Neural cell (in vitro differentiated cells): ENCODE measurements at regions not wholly inside any gene's neighbourhood (a gene's known extent, or its start where the extent isn't known, plus 50 kb on each side); places are given as distances from the start of the nearest gene placed in this dataset.

ENCODE experiments used
- H2AFZ ChIP-seq: fragments of 200-600, 300-800 bp; sonication (generic), shearing (Covaris generic); 2 replicates; pipeline ENCODE4 v1.6.0; 2014; ENCODE audit warnings: low read depth, mild to moderate bottlenecking, antibody characterized with exemption, low read length, moderate library complexity
- H3F3A ChIP-seq: fragments of 200-600 bp; shearing (Covaris generic); 2 replicates; pipeline ENCODE4 v1.6.1; 2016; ENCODE audit warnings: mild to moderate bottlenecking, moderate library complexity, mixed read lengths, antibody characterized with exemption, low read length; ENCODE audit not compliant: insufficient read depth, poor library complexity, severe bottlenecking
- H3K27ac ChIP-seq: fragments of 200-600, 300-800 bp; sonication (generic), shearing (Covaris generic); 2 replicates; pipeline ENCODE4 v1.5.1; 2014; ENCODE audit warnings: mild to moderate bottlenecking, low read length, moderate library complexity
- H3K27me3 ChIP-seq: fragments of 300-800, 200-600 bp; sonication (generic), shearing (Covaris generic); 2 replicates; pipeline ENCODE4 v1.6.0; 2014; ENCODE audit warnings: mild to moderate bottlenecking, low read depth, low read length, moderate library complexity; ENCODE audit not compliant: insufficient read depth
- H3K36me3 ChIP-seq: fragments of 300-800, 200-600 bp; sonication (generic), shearing (Covaris generic); 2 replicates; pipeline ENCODE4 v1.5.1; 2014; ENCODE audit warnings: mild to moderate bottlenecking, antibody characterized with exemption, low read length, moderate library complexity; ENCODE audit not compliant: insufficient read depth
- H3K4me2 ChIP-seq: fragments of 300-800, 200-600 bp; sonication (generic), shearing (Covaris generic); 2 replicates; pipeline ENCODE4 v1.6.0; 2014; ENCODE audit warnings: mild to moderate bottlenecking, low read length
- H3K4me3 ChIP-seq: fragments of 300-800, 200-600 bp; sonication (generic), shearing (Covaris generic); 2 replicates; pipeline ENCODE4 v1.5.1; 2014; ENCODE audit warnings: mild to moderate bottlenecking, low read length, moderate library complexity
- H3K79me2 ChIP-seq: fragments of 200-600 bp; shearing (Covaris generic); replicated peaks from 2 replicates; pipeline ENCODE4 v1.6.0; 2014; ENCODE audit warnings: mild to moderate bottlenecking, low read length, moderate library complexity; ENCODE audit not compliant: insufficient read depth
- H3K9ac ChIP-seq: fragments of 300-800, 200-600 bp; sonication (generic), shearing (Covaris generic); 2 replicates; pipeline ENCODE4 v1.6.1; 2016; ENCODE audit warnings: mild to moderate bottlenecking, low read length, mixed read lengths
- H3K9me2 ChIP-seq: fragments of 200-600 bp; shearing (Covaris generic); 2 replicates; pipeline ENCODE4 v1.6.1; 2016; ENCODE audit warnings: mild to moderate bottlenecking, low read length, mixed read lengths; ENCODE audit not compliant: insufficient read depth
- H3K9me3 ChIP-seq: fragments of 200-600, 300-800 bp; sonication (generic), shearing (Covaris generic); 2 replicates; pipeline ENCODE4 v1.6.1; 2016; ENCODE audit warnings: mild to moderate bottlenecking, mixed run types, low read length, moderate library complexity, mixed read lengths
- H4K20me1 ChIP-seq: fragments of 200-600 bp; shearing (Covaris generic); 2 replicates; pipeline ENCODE4 v1.6.1; 2016; ENCODE audit warnings: mild to moderate bottlenecking, mixed run types; ENCODE audit not compliant: insufficient read depth
- EP300 ChIP-seq: fragments of 450-650 bp; conservative IDR thresholded peaks from 2 replicates; pipeline ENCODE4 v1.6.1; 2014; ENCODE audit warnings: antibody characterized with exemption, mild to moderate bottlenecking, moderate library complexity; ENCODE audit not compliant: poor library complexity, severe bottlenecking
- EZH2 ChIP-seq: fragments of 200-600, 300-800 bp; shearing (Covaris generic), sonication (generic); IDR thresholded peaks from 2 replicates; pipeline ENCODE4 v1.6.1; 2014; ENCODE audit warnings: antibody characterized with exemption, low read length, borderline replicate concordance, mild to moderate bottlenecking; ENCODE audit not compliant: insufficient read depth, poor library complexity, severe bottlenecking
- MXI1 ChIP-seq: fragments of 450-650 bp; conservative IDR thresholded peaks from 2 replicates; pipeline ENCODE4 v1.6.1; 2014; ENCODE audit warnings: antibody characterized with exemption, mild to moderate bottlenecking; ENCODE audit not compliant: poor library complexity, severe bottlenecking
- POLR2AphosphoS5 ChIP-seq: IDR thresholded peaks from 2 replicates; pipeline ENCODE4 v1.6.1; 2012
- RAD21 ChIP-seq: fragments of 450-650 bp; conservative IDR thresholded peaks from 2 replicates; pipeline ENCODE4 v1.6.1; 2014; ENCODE audit warnings: antibody characterized with exemption, mild to moderate bottlenecking, moderate library complexity
- SMC3 ChIP-seq: fragments of 450-650 bp; conservative IDR thresholded peaks from 2 replicates; pipeline ENCODE4 v1.6.1; 2014; ENCODE audit warnings: antibody characterized with exemption, mild to moderate bottlenecking, moderate library complexity; ENCODE audit not compliant: poor library complexity
- TAF1 ChIP-seq: IDR thresholded peaks from 2 replicates; pipeline ENCODE4 v1.6.1; 2012; ENCODE audit warnings: low read depth
- TF ChIP-seq, protein P1 (sequence below): IDR thresholded peaks from 2 replicates; pipeline ENCODE4 v1.6.1; 2012; ENCODE audit warnings: borderline replicate concordance
- TF ChIP-seq, protein P2 (sequence below): fragments of 450-650 bp; IDR thresholded peaks from 2 replicates; pipeline ENCODE4 v1.5.1; 2014; ENCODE audit warnings: antibody characterized with exemption, mild to moderate bottlenecking, moderate library complexity; ENCODE audit not compliant: poor library complexity, severe bottlenecking

DNA sequence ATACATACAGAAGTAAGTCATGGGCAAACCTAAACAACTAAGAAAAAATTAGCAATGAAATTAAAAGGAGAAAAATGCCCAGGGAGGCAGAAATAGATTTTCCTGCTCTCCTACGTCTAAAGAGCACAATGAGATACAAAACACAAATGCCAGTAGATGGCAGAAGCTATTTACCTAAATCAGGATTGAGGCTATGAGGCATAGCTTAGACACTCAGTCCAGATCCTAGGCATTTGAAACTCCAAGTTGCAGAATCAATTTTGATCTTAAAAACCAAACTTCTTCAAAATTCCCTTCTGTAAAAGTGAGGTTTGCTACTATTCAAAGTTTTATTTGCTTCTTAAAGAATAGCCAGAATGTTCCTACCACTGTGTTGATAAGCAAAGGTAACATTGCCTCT, 368.6 kb downstream of the DAD1 start:
- H3K9me3 ChIP-seq = no peaks in the 10 kb centered on the region
- no peaks in the 10 kb centered on the region for H3K79me2 ChIP-seq
- H3K27ac ChIP-seq = no peak overlapping the region
- H3K36me3 ChIP-seq = no peaks in the 10 kb centered on the region
- no peaks in the 10 kb centered on the region for H3K27me3 ChIP-seq
- no peak overlapping the region for H3K9ac ChIP-seq
- no peaks in the 10 kb centered on the region for H3K9me2 ChIP-seq
- TF ChIP-seq SMC3 (no peak), MXI1 (no peak), POLR2AphosphoS5 (no peak), EP300 (no peak), TAF1 (no peak), EZH2 (no peak), RAD21 (no peak)
- TF ChIP-seq, protein P1, sequence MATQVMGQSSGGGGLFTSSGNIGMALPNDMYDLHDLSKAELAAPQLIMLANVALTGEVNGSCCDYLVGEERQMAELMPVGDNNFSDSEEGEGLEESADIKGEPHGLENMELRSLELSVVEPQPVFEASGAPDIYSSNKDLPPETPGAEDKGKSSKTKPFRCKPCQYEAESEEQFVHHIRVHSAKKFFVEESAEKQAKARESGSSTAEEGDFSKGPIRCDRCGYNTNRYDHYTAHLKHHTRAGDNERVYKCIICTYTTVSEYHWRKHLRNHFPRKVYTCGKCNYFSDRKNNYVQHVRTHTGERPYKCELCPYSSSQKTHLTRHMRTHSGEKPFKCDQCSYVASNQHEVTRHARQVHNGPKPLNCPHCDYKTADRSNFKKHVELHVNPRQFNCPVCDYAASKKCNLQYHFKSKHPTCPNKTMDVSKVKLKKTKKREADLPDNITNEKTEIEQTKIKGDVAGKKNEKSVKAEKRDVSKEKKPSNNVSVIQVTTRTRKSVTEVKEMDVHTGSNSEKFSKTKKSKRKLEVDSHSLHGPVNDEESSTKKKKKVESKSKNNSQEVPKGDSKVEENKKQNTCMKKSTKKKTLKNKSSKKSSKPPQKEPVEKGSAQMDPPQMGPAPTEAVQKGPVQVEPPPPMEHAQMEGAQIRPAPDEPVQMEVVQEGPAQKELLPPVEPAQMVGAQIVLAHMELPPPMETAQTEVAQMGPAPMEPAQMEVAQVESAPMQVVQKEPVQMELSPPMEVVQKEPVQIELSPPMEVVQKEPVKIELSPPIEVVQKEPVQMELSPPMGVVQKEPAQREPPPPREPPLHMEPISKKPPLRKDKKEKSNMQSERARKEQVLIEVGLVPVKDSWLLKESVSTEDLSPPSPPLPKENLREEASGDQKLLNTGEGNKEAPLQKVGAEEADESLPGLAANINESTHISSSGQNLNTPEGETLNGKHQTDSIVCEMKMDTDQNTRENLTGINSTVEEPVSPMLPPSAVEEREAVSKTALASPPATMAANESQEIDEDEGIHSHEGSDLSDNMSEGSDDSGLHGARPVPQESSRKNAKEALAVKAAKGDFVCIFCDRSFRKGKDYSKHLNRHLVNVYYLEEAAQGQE = no peak
- TF ChIP-seq, protein P2, sequence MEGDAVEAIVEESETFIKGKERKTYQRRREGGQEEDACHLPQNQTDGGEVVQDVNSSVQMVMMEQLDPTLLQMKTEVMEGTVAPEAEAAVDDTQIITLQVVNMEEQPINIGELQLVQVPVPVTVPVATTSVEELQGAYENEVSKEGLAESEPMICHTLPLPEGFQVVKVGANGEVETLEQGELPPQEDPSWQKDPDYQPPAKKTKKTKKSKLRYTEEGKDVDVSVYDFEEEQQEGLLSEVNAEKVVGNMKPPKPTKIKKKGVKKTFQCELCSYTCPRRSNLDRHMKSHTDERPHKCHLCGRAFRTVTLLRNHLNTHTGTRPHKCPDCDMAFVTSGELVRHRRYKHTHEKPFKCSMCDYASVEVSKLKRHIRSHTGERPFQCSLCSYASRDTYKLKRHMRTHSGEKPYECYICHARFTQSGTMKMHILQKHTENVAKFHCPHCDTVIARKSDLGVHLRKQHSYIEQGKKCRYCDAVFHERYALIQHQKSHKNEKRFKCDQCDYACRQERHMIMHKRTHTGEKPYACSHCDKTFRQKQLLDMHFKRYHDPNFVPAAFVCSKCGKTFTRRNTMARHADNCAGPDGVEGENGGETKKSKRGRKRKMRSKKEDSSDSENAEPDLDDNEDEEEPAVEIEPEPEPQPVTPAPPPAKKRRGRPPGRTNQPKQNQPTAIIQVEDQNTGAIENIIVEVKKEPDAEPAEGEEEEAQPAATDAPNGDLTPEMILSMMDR = no peak
- no peak overlapping the region for H3K4me2 ChIP-seq
- H2AFZ ChIP-seq = no peak overlapping the region
- H3F3A ChIP-seq = no peaks in the 10 kb centered on the region
- H4K20me1 ChIP-seq = no peaks in the 10 kb centered on the region
- no peak overlapping the region for H3K4me3 ChIP-seq

DNA sequence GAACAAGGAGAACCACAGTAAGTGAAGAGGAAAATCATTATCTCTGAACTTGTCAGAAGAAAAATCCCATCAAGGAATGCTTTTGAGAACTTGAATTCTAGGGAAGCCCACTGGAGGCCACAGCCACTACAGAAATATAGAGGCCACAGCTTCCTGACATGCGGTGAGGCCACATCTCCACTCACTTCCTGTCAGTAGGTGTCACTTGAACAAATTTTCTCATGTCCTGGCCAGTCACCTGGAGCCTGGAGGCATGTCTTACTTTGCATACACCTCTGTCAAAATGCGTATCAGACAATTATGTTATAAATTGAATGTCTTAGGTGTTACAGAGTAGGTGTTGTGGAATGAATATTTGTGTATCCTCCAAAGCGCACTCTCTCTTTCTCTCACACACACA, 370.3 kb downstream of the DAD1 start:
- H3K4me3 ChIP-seq = no peak overlapping the region
- no peak overlapping the region for H3K9ac ChIP-seq
- H3K27me3 ChIP-seq = no peaks in the 10 kb centered on the region
- no peak overlapping the region for H3K4me2 ChIP-seq
- H3K36me3 ChIP-seq = no peaks in the 10 kb centered on the region
- no peaks in the 10 kb centered on the region for H4K20me1 ChIP-seq
- TF ChIP-seq EZH2 (no peak), EP300 (no peak), POLR2AphosphoS5 (no peak), RAD21 (no peak), SMC3 (no peak), TAF1 (no peak), MXI1 (no peak)
- TF ChIP-seq, protein P2 = no peak
- TF ChIP-seq, protein P1 = no peak
- no peaks in the 10 kb centered on the region for H3K9me2 ChIP-seq
- no peak overlapping the region for H2AFZ ChIP-seq
- no peak overlapping the region for H3K27ac ChIP-seq
- H3F3A ChIP-seq = no peaks in the 10 kb centered on the region
- H3K9me3 ChIP-seq = no peaks in the 10 kb centered on the region
- H3K79me2 ChIP-seq = no peaks in the 10 kb centered on the region
